Stimulated activated CD4-positive, alpha-beta T cell treated with anti-CD3 and anti-CD28 coated beads, TNF-alpha, amount 100 ng/mL, for 24 hours (primary cell): ENCODE measurements at regions not wholly inside any gene's neighbourhood (a gene's known extent, or its start where the extent isn't known, plus 50 kb on each side); places are given as distances from the start of the nearest gene placed in this dataset.
"Not testable (repeated sequence)": the region's sequence is repeated elsewhere in the genome, so short reads cannot be mapped to it uniquely, and the experiment has no call there.

ENCODE experiments used
- DNase-seq, 3 experiments: peaks; one replicate each; pipeline ENCODE4 v3.0.0-alpha.2; 2020; ENCODE audit warnings: low read depth in 3 of 3

DNA sequence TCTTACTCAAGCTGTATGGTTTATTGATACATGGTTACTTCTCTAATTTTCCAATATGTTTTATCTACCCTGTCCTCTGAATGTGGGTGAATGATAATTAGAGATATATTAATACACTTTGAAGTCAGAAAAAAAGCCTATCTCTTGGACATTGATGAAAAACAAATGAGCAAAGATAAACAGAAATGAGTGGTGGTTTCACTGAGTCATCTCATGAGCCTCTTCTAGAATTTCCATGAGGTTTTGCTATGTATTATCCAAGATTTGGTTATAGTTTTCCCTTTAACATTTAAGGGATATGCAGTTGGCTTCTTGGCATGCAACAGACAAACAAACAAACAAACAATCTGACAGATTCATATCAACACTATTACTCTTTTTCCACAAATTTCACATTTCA is 586.8 kb downstream of the RFPL4B start:
- no peak for DNase-seq

DNA sequence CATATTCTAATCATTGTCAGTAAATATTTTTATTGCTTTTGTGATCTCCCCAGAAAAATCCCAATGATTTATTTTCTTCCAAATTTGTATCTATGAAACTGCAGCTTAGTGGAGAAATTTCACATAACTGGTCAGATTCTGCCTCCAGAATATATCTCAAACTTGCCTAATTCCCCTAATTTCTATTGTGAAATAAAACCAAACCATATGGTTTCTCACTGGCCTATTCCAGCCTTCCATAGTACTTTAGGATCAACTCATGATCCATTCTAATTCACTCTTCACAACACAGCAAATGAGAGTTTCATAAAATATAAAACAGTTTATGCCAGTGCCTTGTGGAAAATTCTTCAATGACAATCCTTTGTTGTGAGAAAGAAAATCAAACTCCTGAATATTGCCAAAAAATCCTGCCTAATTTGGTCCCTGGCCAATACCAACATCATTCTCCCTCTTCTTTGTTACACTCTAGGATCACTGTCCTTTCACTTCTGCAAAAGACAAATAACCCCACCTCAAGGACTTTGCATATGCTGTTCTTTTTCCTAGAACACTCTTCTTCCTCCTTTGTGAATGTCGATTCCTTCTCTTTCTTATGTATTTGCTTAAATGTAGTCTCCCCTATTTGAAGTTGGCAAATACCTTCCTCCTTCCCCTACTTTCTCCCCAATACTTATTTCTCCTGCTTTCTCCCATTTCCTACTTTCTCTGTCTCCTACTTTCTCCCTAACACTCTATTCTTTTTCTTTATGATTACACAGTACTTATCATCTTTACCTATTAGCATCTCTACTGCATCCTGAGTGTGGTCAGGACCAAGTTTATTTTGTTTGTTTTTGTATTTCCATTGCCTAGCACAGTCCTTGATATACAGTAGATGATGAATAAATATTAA is 587.5 kb downstream of the RFPL4B start:
- no peak for DNase-seq

DNA sequence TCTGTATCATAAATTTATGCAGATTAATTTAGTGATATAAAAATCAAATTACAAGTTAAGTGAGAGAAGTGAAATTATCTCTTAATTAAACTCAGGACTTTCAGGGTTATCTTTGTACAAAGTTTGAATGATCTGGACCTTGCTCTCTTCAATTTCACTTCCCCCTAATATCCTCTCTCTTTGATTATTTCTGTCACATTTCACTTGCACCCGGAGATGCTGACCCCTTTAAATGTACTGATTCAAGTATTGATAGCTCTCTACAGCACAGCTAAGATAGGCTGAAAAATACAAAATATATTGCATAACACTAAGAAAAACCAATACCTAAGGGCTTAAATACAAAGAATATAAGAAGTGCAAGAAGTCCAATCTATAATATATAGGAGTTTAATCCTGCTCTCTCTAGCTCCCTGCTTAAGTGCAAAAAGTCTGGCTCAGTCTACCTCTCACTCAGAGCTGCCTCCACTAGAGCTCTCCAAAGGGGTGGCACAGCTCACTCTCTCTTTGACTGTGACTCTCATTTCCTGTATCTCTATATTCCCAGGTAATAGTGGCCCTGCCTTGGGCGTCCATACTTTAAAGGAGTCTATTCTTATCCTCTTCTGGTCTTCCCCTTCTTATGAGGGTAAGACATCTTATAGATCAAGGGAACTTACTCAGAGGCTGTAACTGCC is 588.4 kb downstream of the RFPL4B start:
- DNase-seq: no peak

DNA sequence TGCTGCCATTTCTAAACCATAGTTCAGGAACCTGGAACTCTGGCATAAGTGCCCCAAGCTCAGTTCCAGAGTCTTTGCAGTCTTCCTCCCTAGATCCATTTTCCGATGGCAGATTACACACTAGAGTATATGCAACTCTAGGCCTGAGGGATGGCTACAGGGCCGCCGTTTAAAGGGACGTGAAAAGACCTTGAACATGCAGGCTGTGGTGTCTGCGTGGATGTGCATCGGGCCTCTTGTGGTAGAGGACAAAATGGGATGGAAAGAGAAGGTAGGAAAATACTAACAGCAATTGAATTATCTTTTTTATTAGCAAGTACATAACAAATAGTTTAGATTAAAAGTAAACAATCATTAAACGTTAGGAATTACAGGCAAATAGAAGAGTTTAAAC is 588.9 kb downstream of the RFPL4B start:
- no peak for DNase-seq

DNA sequence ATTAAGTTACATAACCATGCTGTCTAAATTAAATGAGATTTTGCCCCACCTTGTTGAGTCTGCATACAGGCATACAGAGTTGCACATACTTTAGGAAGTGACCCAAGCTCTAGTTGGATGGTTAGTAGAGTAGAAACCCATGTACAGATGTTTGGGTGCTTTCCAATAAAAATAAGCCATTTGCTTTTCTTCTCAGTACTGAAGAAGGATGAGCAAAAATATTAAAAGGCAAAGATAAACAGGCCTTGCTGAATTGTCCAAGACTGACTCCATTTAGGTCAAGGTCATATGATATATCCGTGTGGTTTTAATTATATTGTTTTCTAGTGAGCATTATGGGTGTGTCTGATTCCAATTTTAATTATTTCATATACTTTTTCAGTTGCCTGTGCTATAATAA is 589.4 kb downstream of the RFPL4B start:
- no peak for DNase-seq

DNA sequence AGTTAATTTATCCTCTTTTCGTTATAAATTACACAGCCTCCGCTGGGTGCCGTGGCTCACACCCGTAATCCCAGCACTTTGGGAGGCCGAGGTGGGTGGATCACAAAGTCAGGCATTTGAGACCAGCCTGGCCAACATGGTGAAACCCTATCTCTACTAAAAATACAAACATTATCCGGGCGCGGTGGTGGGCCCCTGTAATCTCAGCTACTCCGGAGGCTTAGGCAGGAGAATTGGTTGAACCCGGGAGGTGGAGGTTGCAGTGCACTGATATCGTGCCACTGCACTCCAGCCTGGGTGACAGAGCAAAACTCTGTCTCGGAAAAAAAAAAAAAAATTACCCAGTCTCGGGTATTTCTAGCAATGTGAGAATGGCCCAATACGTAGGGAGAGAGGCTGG is 590.6 kb downstream of the RFPL4B start:
- not testable (repeated sequence) for DNase-seq

DNA sequence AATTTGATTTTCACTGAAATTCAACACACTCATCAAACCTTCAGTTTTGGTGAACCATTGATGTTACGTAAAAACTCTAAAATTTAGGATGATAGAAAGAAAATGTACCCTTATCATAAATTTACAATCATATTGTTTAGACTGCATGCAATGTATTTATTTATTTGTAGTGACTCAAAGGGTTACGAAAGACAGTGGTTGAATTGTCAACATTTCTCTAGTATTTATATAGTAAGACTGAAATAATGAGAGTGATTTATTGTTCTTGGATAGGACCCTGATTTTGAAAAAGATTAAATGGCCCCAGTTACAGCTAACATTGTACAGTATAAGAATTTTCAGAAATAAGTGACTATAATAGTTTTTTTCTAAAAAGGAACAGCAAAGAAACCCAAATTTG is 591.5 kb downstream of the RFPL4B start:
- DNase-seq: no peak

DNA sequence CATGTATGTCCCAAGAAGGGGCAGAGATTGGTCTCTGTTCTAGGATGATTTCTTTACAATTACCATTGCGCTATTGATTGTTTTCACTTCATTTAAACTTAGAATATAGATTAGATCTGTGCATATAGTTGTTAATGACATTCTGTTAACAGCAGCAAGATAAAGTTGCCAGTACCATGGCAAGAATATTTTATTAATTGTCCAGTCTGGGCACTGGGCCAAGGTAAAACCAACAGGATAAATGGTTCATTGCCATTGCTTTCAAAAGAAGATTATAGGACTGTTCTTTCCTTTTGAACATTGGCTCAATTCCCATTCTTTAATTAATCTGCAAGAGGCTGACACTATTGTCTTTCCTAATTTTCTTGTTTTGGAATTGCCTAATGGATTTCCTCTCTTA is 592.4 kb downstream of the RFPL4B start:
- DNase-seq: no peak

DNA sequence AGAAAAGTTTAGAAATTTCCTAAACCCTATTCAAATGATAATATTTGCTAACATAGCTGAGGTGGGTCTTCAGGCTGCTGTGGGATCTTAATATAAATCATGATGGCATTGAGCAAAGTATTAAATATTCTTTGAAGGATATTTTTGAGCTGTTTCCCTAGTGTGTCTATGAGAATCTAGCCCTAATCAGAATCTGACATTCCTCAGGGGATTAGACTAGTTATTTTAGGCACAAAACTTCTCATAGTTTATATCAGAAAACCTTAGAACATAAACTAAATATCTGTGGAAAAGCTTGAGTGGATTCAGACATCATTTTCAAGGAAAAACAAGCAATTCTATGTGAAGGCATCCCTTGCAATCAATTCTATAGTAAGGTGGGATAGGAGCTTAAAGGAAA is 594.5 kb downstream of the RFPL4B start:
- DNase-seq: no peak

DNA sequence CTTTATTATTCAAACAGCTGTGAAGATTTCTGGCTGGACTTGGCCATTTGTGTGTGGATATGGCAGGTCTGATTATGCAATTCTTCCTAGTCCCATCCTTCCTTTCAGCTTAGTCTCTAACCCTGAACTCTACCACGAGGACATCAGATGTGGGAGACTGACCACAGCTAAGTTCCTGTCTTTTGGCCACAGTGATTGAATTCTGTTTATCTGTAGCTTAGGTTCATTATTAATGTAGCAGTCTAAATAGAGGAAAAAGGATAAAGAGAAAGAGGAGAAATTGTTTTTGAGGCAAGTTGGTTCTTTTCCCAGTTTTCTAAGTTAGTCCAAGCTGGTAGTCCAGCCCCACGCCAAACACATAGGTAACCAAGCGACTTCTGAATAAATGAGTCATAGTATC is 598.9 kb downstream of the RFPL4B start:
- DNase-seq: no peak

DNA sequence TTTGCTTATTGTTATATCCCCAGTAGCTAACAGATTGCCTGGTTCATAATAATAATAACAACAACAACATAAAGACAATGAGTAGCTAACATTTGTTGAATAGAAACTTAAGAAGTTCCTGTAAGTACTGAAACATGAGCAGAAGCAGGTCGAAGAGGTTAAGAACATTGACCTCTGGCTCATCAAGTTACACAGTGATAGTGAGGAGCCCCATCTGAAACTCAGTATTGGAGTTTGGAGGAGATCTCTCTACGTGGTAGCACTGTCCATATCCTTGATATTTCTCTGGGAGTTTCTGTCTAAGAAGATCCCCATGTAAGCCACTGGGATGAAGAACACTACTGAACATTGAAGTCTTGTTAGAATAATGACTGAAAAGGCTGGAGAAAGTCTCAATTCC is 600.4 kb downstream of the RFPL4B start:
- no peak for DNase-seq

DNA sequence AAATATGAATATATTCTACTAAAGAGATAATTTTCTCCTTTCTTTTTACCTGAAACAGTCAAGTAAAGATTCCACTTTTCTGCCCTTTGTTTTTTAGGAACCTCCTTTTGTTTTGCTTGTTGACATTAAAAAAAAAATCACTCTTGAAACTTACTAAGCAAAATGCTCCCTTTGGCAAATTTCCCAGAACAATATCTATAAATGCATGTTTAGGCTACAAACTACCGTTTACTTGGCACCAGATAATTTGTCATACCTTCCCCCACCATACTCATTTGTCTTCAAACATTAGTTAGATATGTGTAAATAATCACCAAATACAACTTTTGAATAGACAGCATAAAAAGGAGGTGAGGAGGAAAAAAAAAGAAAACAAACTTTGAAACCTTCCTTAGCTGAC is 604.7 kb downstream of the RFPL4B start:
- no peak for DNase-seq

DNA sequence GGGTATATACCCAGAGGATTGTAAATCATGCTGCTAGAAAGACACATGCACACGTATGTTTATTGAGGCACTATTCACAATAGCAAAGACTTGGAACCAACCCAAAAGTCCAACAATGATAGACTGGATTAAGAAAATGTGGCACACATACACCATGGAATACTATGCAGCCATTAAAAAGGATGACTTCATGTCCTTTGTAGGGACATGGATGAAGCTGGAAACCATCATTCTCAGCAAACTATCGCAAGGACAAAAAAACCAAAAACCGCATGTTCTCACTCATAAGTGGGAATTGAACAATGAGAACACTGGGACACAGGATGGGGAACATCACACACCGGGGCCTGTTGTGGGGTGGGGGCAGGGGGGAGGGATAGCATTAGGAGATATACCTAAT is 608.6 kb downstream of the RFPL4B start:
- not testable (repeated sequence) for DNase-seq

DNA sequence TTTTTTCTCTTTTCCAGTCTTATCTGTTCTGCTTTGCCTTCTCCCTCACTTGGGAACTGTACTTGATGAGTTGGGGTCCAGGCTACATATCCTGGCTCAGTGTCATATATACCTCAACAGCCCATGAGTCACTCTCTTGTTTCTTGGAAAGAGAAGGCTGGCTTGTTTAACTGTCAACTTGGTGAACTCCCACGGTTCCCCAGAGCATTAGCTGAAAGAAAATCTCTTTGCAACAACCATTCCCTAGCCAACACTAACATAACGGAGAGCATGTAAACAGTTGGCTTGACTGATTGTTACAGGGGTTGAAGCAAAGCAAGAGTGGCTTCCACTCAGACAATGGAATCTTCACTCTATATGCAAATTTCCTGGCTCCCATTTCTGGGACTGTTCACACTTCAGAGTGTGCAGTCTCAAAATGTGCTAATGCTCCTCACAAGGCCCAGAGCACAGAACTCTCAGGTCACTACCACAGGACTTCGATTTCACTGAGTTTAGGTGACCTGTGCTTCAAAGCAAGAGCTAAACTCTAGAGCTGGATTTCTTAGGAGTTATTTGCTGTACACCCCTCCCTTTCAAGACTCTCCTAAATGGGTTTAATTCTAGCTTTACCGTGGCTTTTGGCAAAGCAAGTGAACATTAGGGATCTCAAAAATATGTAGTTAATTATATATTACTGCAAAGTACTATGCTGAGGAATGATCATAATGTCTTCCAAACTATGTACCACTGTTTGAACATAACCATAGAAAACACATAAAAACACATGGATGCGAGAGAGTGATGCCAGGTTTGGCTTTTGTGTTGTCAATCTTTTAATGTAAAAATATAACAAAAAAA is 609.8 kb downstream of the RFPL4B start:
- DNase-seq: no peak

DNA sequence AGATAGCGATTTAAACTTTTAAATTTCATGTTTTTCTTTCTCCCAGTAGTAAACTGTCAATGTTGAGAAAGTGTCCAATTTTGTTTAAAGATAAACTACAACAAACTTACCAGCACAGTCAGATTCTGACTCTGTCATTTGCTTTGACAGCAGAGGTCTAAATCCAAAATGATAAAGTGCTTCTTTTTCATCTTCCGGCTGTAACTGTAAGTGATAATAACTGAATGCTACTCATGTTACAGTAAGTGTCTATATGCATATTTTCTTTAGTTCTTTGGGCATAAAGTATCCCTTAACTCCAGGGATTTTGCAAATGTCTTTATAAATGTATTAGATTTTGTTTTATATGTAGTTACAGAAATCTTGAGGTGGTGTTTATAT is 610.4 kb downstream of the RFPL4B start:
- DNase-seq: no peak

DNA sequence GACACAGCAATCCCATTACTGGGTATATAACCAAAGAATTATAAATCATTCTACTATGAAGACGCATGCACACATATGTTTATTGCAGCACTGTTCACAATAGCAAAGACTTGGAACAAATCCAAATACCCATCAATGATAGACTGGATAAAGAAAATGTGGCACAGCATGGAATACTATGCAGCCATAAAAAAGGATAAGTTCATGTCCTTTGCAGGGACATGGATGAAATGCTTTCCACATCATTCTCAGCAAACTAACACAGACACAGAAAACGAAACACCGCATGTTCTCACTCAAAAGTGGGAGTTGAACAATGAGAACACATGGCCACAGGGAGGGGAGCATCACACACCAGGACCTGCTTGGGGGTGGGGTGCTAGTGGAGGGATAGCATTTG is 613.0 kb downstream of the RFPL4B start:
- DNase-seq: not testable (repeated sequence)

DNA sequence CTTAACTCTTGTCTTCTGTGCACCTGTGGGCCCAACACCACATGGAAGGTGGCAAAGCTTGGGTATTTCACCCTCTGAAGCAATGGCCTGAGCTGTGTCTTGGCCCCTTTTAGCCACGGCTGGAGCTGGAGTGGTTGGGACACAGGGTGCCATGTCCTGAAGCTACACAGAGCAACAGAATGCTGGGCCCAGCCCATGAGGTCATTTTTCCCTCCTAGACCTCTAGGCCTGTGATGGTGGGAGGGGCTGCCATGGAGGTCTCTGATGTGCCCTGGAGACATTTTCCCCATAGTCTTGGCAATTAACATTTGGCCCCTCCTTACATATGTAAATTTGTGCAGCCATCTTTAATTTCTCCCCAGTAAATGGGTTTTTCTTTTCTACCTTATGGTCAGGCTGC is 620.8 kb downstream of the RFPL4B start:
- DNase-seq: no peak

DNA sequence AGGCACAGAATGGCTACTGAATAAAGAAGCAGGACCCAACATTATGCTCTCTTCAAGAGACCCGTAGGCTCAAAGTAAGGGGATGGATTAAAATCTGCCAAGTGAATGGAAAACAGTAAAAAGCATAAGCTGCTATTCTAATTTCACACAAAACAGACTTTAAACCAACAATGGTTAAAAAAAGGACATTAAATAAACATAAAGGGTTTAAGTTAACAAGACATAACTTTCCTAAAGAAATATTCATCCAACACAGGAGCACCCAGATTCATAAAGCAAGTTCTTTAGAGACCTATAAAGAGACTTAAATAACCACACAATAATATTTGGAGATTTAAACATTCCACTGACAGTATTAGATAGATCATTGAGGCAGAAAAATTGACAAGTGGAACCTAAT is 624.5 kb downstream of the RFPL4B start:
- no peak for DNase-seq

DNA sequence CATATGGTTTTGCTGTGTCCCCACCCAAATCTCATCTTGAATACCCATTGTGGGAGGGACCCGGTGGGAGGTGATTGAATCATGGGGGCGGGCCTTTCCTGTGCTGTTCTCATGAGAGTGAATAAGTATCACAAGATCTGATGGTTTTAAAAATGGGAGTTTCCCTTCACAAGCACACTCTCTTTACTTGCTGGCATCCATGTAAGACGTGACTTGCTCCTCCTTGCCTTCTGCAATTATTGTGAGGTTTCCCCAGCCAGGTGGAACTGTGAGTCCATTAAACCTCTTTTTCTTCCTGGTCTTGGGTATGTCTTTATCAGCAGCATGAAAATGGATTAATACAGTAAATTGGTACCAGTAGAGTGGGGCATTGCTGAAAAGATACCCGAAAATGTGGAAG is 627.8 kb downstream of the RFPL4B start:
- DNase-seq: not testable (repeated sequence)

DNA sequence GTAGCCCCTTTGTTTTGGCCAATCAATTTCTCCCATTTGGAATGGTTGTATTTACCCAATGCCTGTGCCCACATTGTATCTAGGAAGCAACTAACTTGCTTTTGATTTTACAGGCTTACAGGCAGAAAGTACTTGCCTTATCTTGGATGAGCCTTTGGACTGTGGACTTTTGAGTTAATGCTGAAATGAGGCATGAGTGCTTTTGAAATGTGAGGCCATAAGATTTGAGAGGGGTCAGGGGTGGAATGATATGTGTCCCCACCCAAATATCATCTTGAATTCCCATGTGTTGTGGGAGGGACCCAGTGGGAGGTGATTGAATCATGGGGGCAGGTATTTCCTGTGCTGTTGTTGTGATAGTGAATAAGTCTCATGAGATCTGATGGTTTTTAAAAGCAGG is 629.4 kb downstream of the RFPL4B start:
- not testable (repeated sequence) for DNase-seq

DNA sequence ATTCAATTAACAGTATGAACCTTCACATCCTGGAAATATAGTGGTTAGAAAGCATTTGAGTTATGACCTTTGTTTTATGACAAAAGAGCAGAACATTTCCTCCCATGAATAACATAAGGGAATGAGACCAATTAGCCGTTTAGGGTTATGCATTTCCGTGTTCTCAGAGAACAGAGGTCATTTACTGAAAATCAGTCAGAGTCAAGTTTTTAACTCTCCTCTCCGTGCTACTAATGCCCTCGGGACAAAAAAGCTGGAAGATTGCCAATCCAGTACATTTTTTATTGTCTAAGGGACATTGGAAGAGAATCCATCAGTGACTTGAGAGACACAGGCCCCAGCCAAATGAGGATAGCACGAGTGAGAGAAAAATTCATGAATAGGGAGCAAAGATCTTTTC is 632.7 kb downstream of the RFPL4B start:
- no peak for DNase-seq

DNA sequence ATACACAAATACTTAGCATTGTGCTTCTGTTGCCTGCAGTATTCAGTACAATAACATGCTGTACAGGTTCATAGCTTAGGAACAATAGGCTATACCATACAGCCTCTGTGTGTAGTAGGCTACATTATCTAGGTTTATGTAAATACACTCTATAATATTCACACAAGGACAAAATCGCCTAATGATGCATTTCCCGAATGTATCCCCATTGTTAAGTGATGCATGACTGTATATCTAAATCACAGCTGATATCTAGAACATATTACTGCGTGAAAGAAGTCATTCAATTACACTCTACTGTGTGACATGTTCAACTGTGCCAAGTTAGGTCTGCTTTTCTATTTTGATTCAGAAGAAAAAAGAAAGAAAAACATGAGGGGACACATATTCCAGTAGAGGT is 633.5 kb downstream of the RFPL4B start:
- DNase-seq: no peak
